ENCODE measurements at regions not wholly inside any gene's neighbourhood (a gene's known extent, or its start where the extent isn't known, plus 50 kb on each side); places are given as distances from the start of the nearest gene placed in this dataset.
A peak's percentile ranks its signal among the peaks of the same experiment; 100 is the strongest.

- no peak for DNase-seq
- Histone ChIP-seq H3K36me3 (replicated peaks in 1 of 2) (no peaks in the 10 kb centered on the region), H3K4me1 (replicated peaks in 1 of 2) (no peaks in the 10 kb centered on the region), H3K9me3 (replicated peaks in 1 of 3) (no peaks in the 10 kb centered on the region), H3K27me3 (no peaks in the 10 kb centered on the region), H3K27ac (no peak overlapping the region), H3K4me3 (no peak overlapping the region)
- TF ChIP-seq CTCF (IDR thresholded peaks at IDR 0.05): no peak
- TF ChIP-seq POLR2A (IDR thresholded peaks at IDR 0.05): no peak
- intact Hi-C loops (cut with DNase I): no loop called here
- WGBS, 4 donors: 76 to 86% (median 81%) methylated on average over 3 of the region's 3 CpGs
Measured at GRCh38 chr4:124907881-124908280, 195.3 kb upstream of the ANKRD50 start.

- intact Hi-C loops (cut with DNase I): no loop called here
- TF ChIP-seq CTCF (IDR thresholded peaks at IDR 0.05) (no peak), POLR2A (IDR thresholded peaks at IDR 0.05) (no peak)
- no peaks in the 10 kb centered on the region for H3K9me3 ChIP-seq (replicated peaks in 1 of 3)
- 46 to 55% (median 52%) methylated on average over 4 of the region's 4 CpGs for WGBS, 4 donors
- no peak for DNase-seq
- no peaks in the 10 kb centered on the region for H3K36me3 ChIP-seq (replicated peaks in 1 of 2)
- no peak overlapping the region for H3K4me3 ChIP-seq
- no peaks in the 10 kb centered on the region for H3K4me1 ChIP-seq (replicated peaks in 1 of 2)
- no peaks in the 10 kb centered on the region for H3K27me3 ChIP-seq
- no peak overlapping the region for H3K27ac ChIP-seq
Measured at GRCh38 chr4:124905441-124905840, 192.9 kb upstream of the ANKRD50 start.

GRCh38 chr4:124904723-124905388 lies 192.3 kb upstream of the ANKRD50 start:
- no peak for DNase-seq
- Histone ChIP-seq H3K9me3 (replicated peaks in 1 of 3) (no peaks in the 10 kb centered on the region), H3K27ac (no peak overlapping the region), H3K27me3 (no peaks in the 10 kb centered on the region), H3K36me3 (replicated peaks in 1 of 2) (no peaks in the 10 kb centered on the region), H3K4me1 (replicated peaks in 1 of 2) (no peaks in the 10 kb centered on the region), H3K4me3 (no peak overlapping the region)
- no peak for TF ChIP-seq CTCF (IDR thresholded peaks at IDR 0.05)
- no peak for TF ChIP-seq POLR2A (IDR thresholded peaks at IDR 0.05)
- intact Hi-C loops (cut with DNase I): no loop called here

GRCh38 chr4:124903995-124904722 lies 191.6 kb upstream of the ANKRD50 start:
- no peak overlapping the region for H3K27ac ChIP-seq
- H3K36me3 ChIP-seq (replicated peaks in 1 of 2): no peaks in the 10 kb centered on the region
- DNase-seq: peak in 3 of 7 donors; percentile 7 to 16 (median 12)
- no peak for TF ChIP-seq POLR2A (IDR thresholded peaks at IDR 0.05)
- no peak for TF ChIP-seq CTCF (IDR thresholded peaks at IDR 0.05)
- intact Hi-C loops (cut with DNase I): no loop called here
- peak overlapping the region in 1 of 4 donors; percentile 23 for H3K4me3 ChIP-seq
- H3K4me1 ChIP-seq (replicated peaks in 1 of 2): no peaks in the 10 kb centered on the region
- no peaks in the 10 kb centered on the region for H3K27me3 ChIP-seq
- H3K9me3 ChIP-seq (replicated peaks in 1 of 3): no peaks in the 10 kb centered on the region
- 18 to 29% (median 23%) methylated on average over 6 of the region's 6 CpGs for WGBS, 4 donors

All from adrenal gland (tissue), 9 donors.